Cardiac fibroblast (primary cell): ENCODE measurements at regions not wholly inside any gene's neighbourhood (a gene's known extent, or its start where the extent isn't known, plus 50 kb on each side); places are given as distances from the start of the nearest gene placed in this dataset.
"Not testable (repeated sequence)": the region's sequence is repeated elsewhere in the genome, so short reads cannot be mapped to it uniquely, and the experiment has no call there.

Experiments
- DNase-seq, 2 donors: peaks; one replicate each; pipeline versions ENCODE4 v3.0.0 to v3.0.0-alpha.2; 2010; ENCODE audit warnings: low read depth in 2 of 2
- H3K4me3 ChIP-seq, 2 donors: replicated peaks in 1 of 2; 1 replicate in 1 of 2; 2 replicates in 1 of 2; pipeline ENCODE4 v1.5.1; 2011; ENCODE audit warnings: low read depth in 2 of 2, low read length in 2 of 2, mild to moderate bottlenecking in 2 of 2, moderate library complexity in 1 of 2
- TF ChIP-seq, protein P1 (sequence below): IDR thresholded peaks from one replicate; pipeline ENCODE4 v1.5.1; 2011; ENCODE audit warnings: low read depth, mild to moderate bottlenecking, low read length, inconsistent platforms

DNA sequence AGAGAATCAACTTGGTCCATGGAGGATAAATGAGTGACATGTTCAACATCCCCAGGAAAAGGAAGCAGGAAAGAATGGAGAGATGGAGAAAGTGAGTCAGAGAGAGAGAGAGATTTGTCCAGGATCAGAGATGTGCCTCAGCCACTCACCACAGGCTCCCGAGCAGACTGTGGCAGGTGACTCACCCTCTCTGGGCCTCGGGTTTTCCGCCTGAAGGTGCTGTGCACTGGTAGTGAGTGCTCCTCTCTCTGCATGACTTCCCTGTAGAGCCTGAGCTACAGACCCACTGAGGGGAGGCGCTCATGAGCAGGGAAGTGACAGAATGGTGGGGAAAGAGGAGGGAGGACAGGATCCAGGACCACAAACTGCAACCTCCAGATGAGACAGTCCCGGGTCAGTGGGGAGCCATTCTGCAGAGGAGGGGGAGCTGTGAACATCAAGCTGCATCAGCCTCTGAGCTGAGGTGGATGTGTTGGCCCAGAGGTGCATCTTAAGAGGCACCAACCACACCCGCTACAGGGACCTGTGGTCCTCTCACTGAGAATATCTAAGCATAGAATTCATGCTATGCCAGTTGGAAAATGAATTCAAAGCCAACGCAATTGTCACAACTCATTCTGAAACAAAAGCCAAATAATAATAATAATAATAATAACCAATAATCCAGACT, 433.4 kb downstream of the BRD1 start:
- TF ChIP-seq, protein P1, sequence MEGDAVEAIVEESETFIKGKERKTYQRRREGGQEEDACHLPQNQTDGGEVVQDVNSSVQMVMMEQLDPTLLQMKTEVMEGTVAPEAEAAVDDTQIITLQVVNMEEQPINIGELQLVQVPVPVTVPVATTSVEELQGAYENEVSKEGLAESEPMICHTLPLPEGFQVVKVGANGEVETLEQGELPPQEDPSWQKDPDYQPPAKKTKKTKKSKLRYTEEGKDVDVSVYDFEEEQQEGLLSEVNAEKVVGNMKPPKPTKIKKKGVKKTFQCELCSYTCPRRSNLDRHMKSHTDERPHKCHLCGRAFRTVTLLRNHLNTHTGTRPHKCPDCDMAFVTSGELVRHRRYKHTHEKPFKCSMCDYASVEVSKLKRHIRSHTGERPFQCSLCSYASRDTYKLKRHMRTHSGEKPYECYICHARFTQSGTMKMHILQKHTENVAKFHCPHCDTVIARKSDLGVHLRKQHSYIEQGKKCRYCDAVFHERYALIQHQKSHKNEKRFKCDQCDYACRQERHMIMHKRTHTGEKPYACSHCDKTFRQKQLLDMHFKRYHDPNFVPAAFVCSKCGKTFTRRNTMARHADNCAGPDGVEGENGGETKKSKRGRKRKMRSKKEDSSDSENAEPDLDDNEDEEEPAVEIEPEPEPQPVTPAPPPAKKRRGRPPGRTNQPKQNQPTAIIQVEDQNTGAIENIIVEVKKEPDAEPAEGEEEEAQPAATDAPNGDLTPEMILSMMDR, result no peak
- DNase-seq, result no peak
- H3K4me3 ChIP-seq, result no peak overlapping the region

GRCh38 chr22:49393526-49393925, 434.1 kb downstream of the BRD1 start:
- no peak overlapping the region for H3K4me3 ChIP-seq
- no peak for DNase-seq
- TF ChIP-seq, protein P1, result no peak

- no peak overlapping the region for H3K4me3 ChIP-seq
- DNase-seq, result no peak
These were observed 434.7 kb downstream of the BRD1 start for GRCh38 chr22:49392841-49393510.

DNA sequence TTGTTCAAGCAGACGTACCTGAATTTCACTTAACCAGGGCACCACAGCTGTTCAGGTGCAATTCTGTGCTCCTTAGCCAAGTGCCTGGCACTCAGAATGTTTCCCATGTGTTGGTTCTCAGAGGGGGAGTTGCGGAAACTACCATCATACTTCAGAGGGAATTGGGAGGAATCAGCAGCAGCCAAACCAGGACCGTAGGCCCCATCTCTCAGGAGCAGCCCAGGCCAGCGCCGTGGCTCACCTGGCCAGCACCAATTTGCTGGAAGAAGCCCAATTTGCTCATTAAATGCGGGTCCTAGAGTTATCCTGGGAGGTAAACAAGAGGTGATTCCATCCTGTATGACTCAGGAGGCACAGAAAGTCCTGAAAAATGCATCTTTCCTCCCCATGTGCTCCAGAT, 435.4 kb downstream of the BRD1 start:
- no peak for DNase-seq
- H3K4me3 ChIP-seq, result no peak overlapping the region
- TF ChIP-seq, protein P1, result no peak

More at GRCh38 chr22:49392841-49393510, 434.7 kb downstream of the BRD1 start:
- TF ChIP-seq, protein P1, result no peak

- H3K4me3 ChIP-seq, result no peak overlapping the region
- DNase-seq, result no peak
- TF ChIP-seq, protein P1, result no peak
These were observed 436.2 kb downstream of the BRD1 start for GRCh38 chr22:49391436-49391835.

GRCh38 chr22:49390954-49391353, 436.7 kb downstream of the BRD1 start:
- no peak for DNase-seq
- TF ChIP-seq, protein P1, result no peak
- H3K4me3 ChIP-seq, result no peak overlapping the region

- DNase-seq, result not testable (repeated sequence)
These were observed 443.8 kb downstream of the BRD1 start for GRCh38 chr22:49383909-49384308.

More at GRCh38 chr22:49383909-49384308, 443.8 kb downstream of the BRD1 start:
- H3K4me3 ChIP-seq, result not testable (repeated sequence)
